H9 (cell line): ENCODE measurements at regions not wholly inside any gene's neighbourhood (a gene's known extent, or its start where the extent isn't known, plus 50 kb on each side); places are given as distances from the start of the nearest gene placed in this dataset.

Experiments used
- DNase-seq: peaks from one replicate; pipeline ENCODE4 v3.0.0-alpha.2; 2017
- H2AFZ ChIP-seq: one replicate; pipeline ENCODE4 v1.6.1; 2013; ENCODE audit warnings: mild to moderate bottlenecking, low read length, control low read depth, moderate library complexity
- H2AK5ac ChIP-seq: 2 replicates; pipeline ENCODE4 v1.6.1; 2013; ENCODE audit warnings: low read length, control low read depth, mixed read lengths; ENCODE audit not compliant: insufficient read length
- H2BK120ac ChIP-seq: one replicate; pipeline ENCODE4 v1.6.1; 2013; ENCODE audit warnings: low read depth, mild to moderate bottlenecking, low read length, control low read depth, inconsistent platforms; ENCODE audit not compliant: poor library complexity, severe bottlenecking
- H2BK12ac ChIP-seq: 2 replicates; pipeline ENCODE4 v1.6.1; 2013; ENCODE audit warnings: low read length, control low read depth, mixed read lengths, low read depth; ENCODE audit not compliant: insufficient read length
- H2BK15ac ChIP-seq: 2 replicates; pipeline ENCODE4 v1.6.1; 2013; ENCODE audit warnings: low read depth, low read length, control low read depth
- H2BK20ac ChIP-seq: one replicate; pipeline ENCODE4 v1.6.1; 2013; ENCODE audit warnings: low read depth, mild to moderate bottlenecking, low read length, control low read depth, inconsistent platforms; ENCODE audit not compliant: poor library complexity, severe bottlenecking
- H2BK5ac ChIP-seq: 2 replicates; pipeline ENCODE4 v1.6.1; 2013; ENCODE audit warnings: low read length, control low read depth, mixed read lengths; ENCODE audit not compliant: insufficient read length
- H3K14ac ChIP-seq: 2 replicates; pipeline ENCODE4 v1.6.1; 2013; ENCODE audit warnings: low read length, control low read depth; ENCODE audit not compliant: insufficient read depth
- H3K18ac ChIP-seq: 2 replicates; pipeline ENCODE4 v1.6.1; 2013; ENCODE audit warnings: low read depth, mild to moderate bottlenecking, mixed read lengths, low read length, control low read depth; ENCODE audit not compliant: insufficient read length
- H3K23ac ChIP-seq: 2 replicates; pipeline ENCODE4 v1.6.1; 2013; ENCODE audit warnings: low read length, control low read depth, mixed read lengths, low read depth; ENCODE audit not compliant: insufficient read length
- H3K23me2 ChIP-seq: 2 replicates; pipeline ENCODE4 v1.6.1; 2013; ENCODE audit warnings: low read depth, mild to moderate bottlenecking, mixed read lengths, low read length, control low read depth; ENCODE audit not compliant: insufficient read length, poor library complexity, severe bottlenecking
- H3K27ac ChIP-seq: 2 replicates; pipeline ENCODE4 v1.5.1; 2013; ENCODE audit warnings: low read length, control low read depth, mixed read lengths, low read depth; ENCODE audit not compliant: insufficient read length
- H3K27me3 ChIP-seq: 2 replicates; pipeline ENCODE4 v1.6.1; 2013; ENCODE audit warnings: low read length, control low read depth, inconsistent platforms; ENCODE audit not compliant: insufficient read depth
- H3K4ac ChIP-seq: 2 replicates; pipeline ENCODE4 v1.6.1; 2013; ENCODE audit warnings: low read depth, mild to moderate bottlenecking, control low read depth, inconsistent platforms, low read length, moderate library complexity
- H3K4me1 ChIP-seq: 2 replicates; pipeline ENCODE4 v1.6.1; 2013; ENCODE audit warnings: low read length, control low read depth, inconsistent platforms; ENCODE audit not compliant: insufficient read depth
- H3K4me2 ChIP-seq: 2 replicates; pipeline ENCODE4 v1.6.1; 2013; ENCODE audit warnings: low read length, control low read depth, mixed read lengths; ENCODE audit not compliant: insufficient read length, insufficient read depth
- H3K56ac ChIP-seq: 2 replicates; pipeline ENCODE4 v1.6.1; 2013; ENCODE audit warnings: low read depth, mild to moderate bottlenecking, mixed read lengths, low read length, control low read depth; ENCODE audit not compliant: insufficient read length
- H3K79me1 ChIP-seq: 2 replicates; pipeline ENCODE4 v1.6.1; 2013; ENCODE audit warnings: low read depth, mild to moderate bottlenecking, moderate library complexity, low read length, control low read depth, inconsistent platforms; ENCODE audit not compliant: insufficient read depth, poor library complexity, severe bottlenecking
- H3K79me2 ChIP-seq: 2 replicates; pipeline ENCODE4 v1.6.1; 2013; ENCODE audit warnings: low read length, control low read depth, inconsistent platforms; ENCODE audit not compliant: insufficient read depth
- H3K9ac ChIP-seq: 2 replicates; pipeline ENCODE4 v1.6.1; 2013; ENCODE audit warnings: low read length, control low read depth, mixed read lengths; ENCODE audit not compliant: insufficient read length; ENCODE audit errors: extremely low read depth
- H3K9me3 ChIP-seq: one replicate; pipeline ENCODE4 v1.6.1; 2013; ENCODE audit warnings: low read depth, low read length, inconsistent platforms; ENCODE audit not compliant: control insufficient read depth
- H3T11ph ChIP-seq: one replicate; pipeline ENCODE4 v1.6.1; 2013; ENCODE audit warnings: mild to moderate bottlenecking, low read length, control low read depth, inconsistent platforms
- H4K20me1 ChIP-seq: one replicate; pipeline ENCODE4 v1.6.1; 2013; ENCODE audit not compliant: control insufficient read depth, insufficient read length, insufficient read depth
- H4K5ac ChIP-seq: 2 replicates; pipeline ENCODE4 v1.6.1; 2013; ENCODE audit warnings: low read depth, mild to moderate bottlenecking, mixed read lengths, low read length, control low read depth; ENCODE audit not compliant: insufficient read length
- H4K8ac ChIP-seq: replicated peaks from 2 replicates; pipeline ENCODE4 v1.6.1; 2013; ENCODE audit warnings: low read length, control low read depth, mixed read lengths, low read depth; ENCODE audit not compliant: insufficient read length
- H4K91ac ChIP-seq: 2 replicates; pipeline ENCODE4 v1.6.1; 2013; ENCODE audit warnings: low read depth, mild to moderate bottlenecking, moderate library complexity, mixed read lengths, low read length, control low read depth; ENCODE audit not compliant: insufficient read length
- H3K27ac Mint-ChIP-seq, 3 experiments: 2 replicates in 2 of 3; 3 replicates in 1 of 3; pipeline ENCODE4 v1.8.0; 2020 to 2021; ENCODE audit warnings: mixed read lengths in 3 of 3, mild to moderate bottlenecking in 1 of 3, moderate library complexity in 1 of 3
- H3K27me3 Mint-ChIP-seq: 2 replicates; pipeline ENCODE4 v1.8.0; 2021; ENCODE audit warnings: low read depth, mild to moderate bottlenecking, moderate library complexity, mixed read lengths
- H3K36me3 Mint-ChIP-seq, 3 experiments: 2 replicates in 2 of 3; 3 replicates in 1 of 3; pipeline ENCODE4 v1.8.0; 2020 to 2021; ENCODE audit warnings: low read depth in 3 of 3, mixed read lengths in 3 of 3; ENCODE audit not compliant: insufficient read depth in 1 of 3
- H3K4me1 Mint-ChIP-seq, 2 experiments: 2 replicates each; pipeline ENCODE4 v1.8.0; 2020; ENCODE audit warnings: mixed read lengths in 2 of 2
- H3K4me3 Mint-ChIP-seq, 2 experiments: 2 replicates in 1 of 2; 3 replicates in 1 of 2; pipeline ENCODE4 v1.8.0; 2020 to 2021; ENCODE audit warnings: mild to moderate bottlenecking in 2 of 2, mixed read lengths in 2 of 2, moderate library complexity in 1 of 2
- H3K9me3 Mint-ChIP-seq, 2 experiments: 2 replicates in 1 of 2; 3 replicates in 1 of 2; pipeline ENCODE4 v1.8.0; 2020; ENCODE audit warnings: mild to moderate bottlenecking in 2 of 2, mixed read lengths in 2 of 2, moderate library complexity in 1 of 2
- CTCF ChIP-seq: fragments of 200-600 bp; sonication (generic); conservative IDR thresholded peaks from 3 replicates; pipeline ENCODE4 v1.8.0; 2021; ENCODE audit warnings: antibody characterized with exemption, mild to moderate bottlenecking
- WGBS: extraction: QIAGEN DNeasy Blood & Tissue Kit; methylation state at CpG from one replicate; pipeline ENCODE4 v1.1.7; 2013; ENCODE audit warnings: missing lambda C conversion rate, low lambda C conversion rate, mixed read lengths; ENCODE audit not compliant: insufficient read length; ENCODE audit errors: extremely low coverage; 5-methylcytosine and 5-hydroxymethylcytosine counted together

- Histone ChIP-seq H3K27me3 (no peaks in the 10 kb centered on the region), H3K56ac (no peak overlapping the region), H3K27ac (no peak overlapping the region), H2BK120ac (no peak overlapping the region), H3K4me1 (peaks cover 5% of the 10 kb centered on the region; the same call in 1 of the 2 replicates), H3K79me1 (no peaks in the 10 kb centered on the region), H3K9ac (no peak overlapping the region), H3K4me2 (no peak overlapping the region), H3K9me3 (no peaks in the 10 kb centered on the region), H2BK20ac (no peak overlapping the region), H4K8ac (no peak overlapping the region), H2BK12ac (no peak overlapping the region), H4K5ac (no peak overlapping the region), H2AFZ (no peak overlapping the region), H2BK5ac (no peak overlapping the region), H2AK5ac (no peak overlapping the region), H3K4ac (no peak overlapping the region), H4K20me1 (no peaks in the 10 kb centered on the region), H3T11ph (no peak overlapping the region), H4K91ac (no peak overlapping the region), H3K79me2 (no peaks in the 10 kb centered on the region), H3K14ac (no peak overlapping the region), H3K18ac (no peak overlapping the region), H3K23me2 (no peaks in the 10 kb centered on the region), H3K23ac (no peak overlapping the region), H2BK15ac (no peak overlapping the region)
- Mint-ChIP-seq H3K36me3 (no peaks in the 10 kb centered on the region), H3K4me1 (peaks cover 22 to 25% of the 10 kb centered on the region in 2 experiments), H3K27ac (no peak overlapping the region), H3K27me3 (peaks cover 2% of the 10 kb centered on the region; the same call in 1 of the 2 replicates), H3K9me3 (no peaks in the 10 kb centered on the region; a peak in 1 of 5 replicates), H3K4me3 (no peak overlapping the region)
- no peak for DNase-seq
- WGBS: no CpG with 5 or more reads among the region's 3 CpGs
- TF ChIP-seq CTCF: no peak
Measured at GRCh38 chr10:29050081-29050480, 238.8 kb upstream of the LYZL1 start.
